ENCODE measurements at regions not wholly inside any gene's neighbourhood (a gene's known extent, or its start where the extent isn't known, plus 50 kb on each side); places are given as distances from the start of the nearest gene placed in this dataset.

GRCh38 chr2:180071797-180072196 lies 64.7 kb upstream of the CWC22 start:
- H3K9me3 ChIP-seq = no peaks in the 10 kb centered on the region
- H3K4me3 ChIP-seq (ENCODE audit: low read depth in 2 of 2, low read length in 1 of 2) = no peak overlapping the region
- H3K36me3 ChIP-seq (replicated peaks in 1 of 2; ENCODE audit: control insufficient read depth in 1 of 2, insufficient read depth in 2 of 2, low read length in 1 of 2) = no peaks in the 10 kb centered on the region
- no peak overlapping the region for H3K4me2 ChIP-seq
- no peaks in the 10 kb centered on the region for H3K27me3 ChIP-seq (ENCODE audit: insufficient read depth)
- ChIA-PET CTCF (interaction anchor here (3.2 kb wide), 1 partner anchor 229 kb away, joined by 13 read pairs; no protein-coding TSS in a partner anchor), POLR2A (no interaction called here)
- no peak overlapping the region for H3K9ac ChIP-seq
- no peaks in the 10 kb centered on the region for H3K9me2 ChIP-seq
- H2AFZ ChIP-seq (ENCODE audit: low read depth) = no peak overlapping the region
- no peaks in the 10 kb centered on the region for H3K79me2 ChIP-seq (ENCODE audit: insufficient read depth)
- WGBS (ENCODE audit: low lambda C conversion rate) = 76% methylated on average over 3 of the region's 3 CpGs
- H3K27ac ChIP-seq (ENCODE audit: low read depth in 2 of 2, low read length in 1 of 2) = no peak overlapping the region
- no peaks in the 10 kb centered on the region for H3F3A ChIP-seq (replicated peaks; ENCODE audit: insufficient read depth)
- DNase-seq = no peak
- TF ChIP-seq MXI1 (IDR thresholded peaks at IDR 0.05; ENCODE audit: low read depth, low read length) = no peak
- TF ChIP-seq TEAD4 (IDR thresholded peaks at IDR 0.05; ENCODE audit: borderline replicate concordance, insufficient read depth) = no peak
- no peak for TF ChIP-seq MEF2A (IDR thresholded peaks at IDR 0.05; ENCODE audit: borderline replicate concordance, low read depth)
- no peak for TF ChIP-seq FOSL2 (IDR thresholded peaks at IDR 0.05; ENCODE audit: borderline replicate concordance, low read depth)
- no peak for TF ChIP-seq SIN3A (IDR thresholded peaks at IDR 0.05; ENCODE audit: borderline replicate concordance, low read depth, low read length)
- no peaks in the 10 kb centered on the region for H4K20me1 ChIP-seq (ENCODE audit: insufficient read depth)
- no peaks in the 10 kb centered on the region for H3K4me1 ChIP-seq (ENCODE audit: control insufficient read depth in 1 of 2, insufficient read depth in 2 of 2, low read depth in 1 of 2, low read length in 1 of 2)

GRCh38 chr2:180063494-180064092 lies 56.5 kb upstream of the CWC22 start:
- Histone ChIP-seq H3K9ac (no peak overlapping the region), H4K20me1 (ENCODE audit: insufficient read depth) (no peaks in the 10 kb centered on the region), H3K9me3 (no peaks in the 10 kb centered on the region), H3K4me3 (ENCODE audit: low read depth in 2 of 2, low read length in 1 of 2) (no peak overlapping the region), H3K9me2 (no peaks in the 10 kb centered on the region), H3K4me2 (no peak overlapping the region), H2AFZ (ENCODE audit: low read depth) (no peak overlapping the region), H3K4me1 (ENCODE audit: control insufficient read depth in 1 of 2, insufficient read depth in 2 of 2, low read depth in 1 of 2, low read length in 1 of 2) (no peaks in the 10 kb centered on the region), H3K79me2 (ENCODE audit: insufficient read depth) (no peaks in the 10 kb centered on the region), H3K27ac (ENCODE audit: low read depth in 2 of 2, low read length in 1 of 2) (no peak overlapping the region), H3K27me3 (ENCODE audit: insufficient read depth) (no peaks in the 10 kb centered on the region), H3K36me3 (replicated peaks in 1 of 2; ENCODE audit: control insufficient read depth in 1 of 2, insufficient read depth in 2 of 2, low read length in 1 of 2) (no peaks in the 10 kb centered on the region), H3F3A (replicated peaks; ENCODE audit: insufficient read depth) (no peaks in the 10 kb centered on the region)
- ChIA-PET POLR2A (no interaction called here), CTCF (interaction anchor here (2.2 kb wide), 1 partner anchor 14 kb away, joined by 12 read pairs; no protein-coding TSS in a partner anchor)
- no peak for DNase-seq
- WGBS (ENCODE audit: low lambda C conversion rate) = 64% methylated on average over 5 of the region's 5 CpGs
- TF ChIP-seq MXI1 (IDR thresholded peaks at IDR 0.05; ENCODE audit: low read depth, low read length) (no peak), FOXJ3 (CRISPR knock-in tag; IDR thresholded peaks at IDR 0.05) (no peak), TEAD4 (IDR thresholded peaks at IDR 0.05; ENCODE audit: borderline replicate concordance, insufficient read depth) (no peak), CTCF (IDR thresholded peaks at IDR 0.05) (no peak), CHD2 (IDR thresholded peaks at IDR 0.05; ENCODE audit: low read length, partially characterized antibody) (no peak), REST (IDR thresholded peaks at IDR 0.05; ENCODE audit: low read depth, low read length) (no peak), RFX5 (IDR thresholded peaks at IDR 0.05; ENCODE audit: low read length) (no peak), PBX3 (IDR thresholded peaks at IDR 0.05) (no peak), YY1 (IDR thresholded peaks at IDR 0.05; ENCODE audit: low read depth) (no peak), NRF1 (IDR thresholded peaks at IDR 0.05; ENCODE audit: low read depth, low read length) (no peak), RAD21 (IDR thresholded peaks at IDR 0.05; ENCODE audit: low read length) (no peak)

All from SK-N-SH (cell line).